GM21515 (cell line): ENCODE measurements at regions not wholly inside any gene's neighbourhood (a gene's known extent, or its start where the extent isn't known, plus 50 kb on each side); places are given as distances from the start of the nearest gene placed in this dataset.

Source experiments
- ATAC-seq: cut with Tn5 transposase; IDR thresholded peaks from one replicate; pipeline ENCODE4 v1.9.1; 2021; ENCODE audit not compliant: unreplicated experiment

- ATAC-seq = no peak
These were observed 395.4 kb upstream of the WWC1 start for GRCh38 chr5:167895899-167896659.

- no peak for ATAC-seq
These were observed 394.6 kb upstream of the WWC1 start for GRCh38 chr5:167896814-167897213.

GRCh38 chr5:167897371-167897770, 394.1 kb upstream of the WWC1 start:
- ATAC-seq = no peak

- ATAC-seq = no peak
These were observed 392.9 kb upstream of the WWC1 start for GRCh38 chr5:167898361-167899042.

GRCh38 chr5:167899490-167900070, 391.9 kb upstream of the WWC1 start:
- ATAC-seq = no peak

- ATAC-seq = no peak
These were observed 391.0 kb upstream of the WWC1 start for GRCh38 chr5:167900340-167900935.

GRCh38 chr5:167902298-167902697, 389.1 kb upstream of the WWC1 start:
- no peak for ATAC-seq

- ATAC-seq = no peak
These were observed 388.2 kb upstream of the WWC1 start for GRCh38 chr5:167903243-167903642.

GRCh38 chr5:167903659-167904058, 387.8 kb upstream of the WWC1 start:
- no peak for ATAC-seq

- ATAC-seq = no peak
These were observed 385.3 kb upstream of the WWC1 start for GRCh38 chr5:167905919-167906853.

- ATAC-seq = no peak
These were observed 382.8 kb upstream of the WWC1 start for GRCh38 chr5:167908606-167909005.

- ATAC-seq = no peak
These were observed 378.3 kb upstream of the WWC1 start for GRCh38 chr5:167912941-167913665.

GRCh38 chr5:167915237-167915636, 376.2 kb upstream of the WWC1 start:
- ATAC-seq = no peak

GRCh38 chr5:167916261-167916691, 375.2 kb upstream of the WWC1 start:
- ATAC-seq = no peak

GRCh38 chr5:167916706-167917105, 374.7 kb upstream of the WWC1 start:
- no peak for ATAC-seq

GRCh38 chr5:167918184-167918812, 373.1 kb upstream of the WWC1 start:
- ATAC-seq = no peak

- ATAC-seq = no peak
These were observed 372.5 kb upstream of the WWC1 start for GRCh38 chr5:167918813-167919483.

- ATAC-seq = no peak
These were observed 370.9 kb upstream of the WWC1 start for GRCh38 chr5:167920589-167920988.

- ATAC-seq = no peak
These were observed 369.6 kb upstream of the WWC1 start for GRCh38 chr5:167921796-167922195.
